Epithelial cell of esophagus (primary cell): ENCODE measurements at regions not wholly inside any gene's neighbourhood (a gene's known extent, or its start where the extent isn't known, plus 50 kb on each side); places are given as distances from the start of the nearest gene placed in this dataset.

ENCODE experiments used
- DNase-seq: peaks from one replicate; pipeline ENCODE4 v3.0.0; 2010; ENCODE audit warnings: low read depth
- H3K4me3 ChIP-seq: 2 replicates; pipeline ENCODE4 v1.5.1; 2011; ENCODE audit warnings: mild to moderate bottlenecking, low read length, control low read depth
- TF ChIP-seq, protein P1 (sequence below): IDR thresholded peaks from 2 replicates; pipeline ENCODE4 v1.5.1; 2011; ENCODE audit warnings: low read depth, mild to moderate bottlenecking, low read length, control low read depth, inconsistent platforms; ENCODE audit not compliant: insufficient read depth; ENCODE audit errors: missing control alignments

DNA sequence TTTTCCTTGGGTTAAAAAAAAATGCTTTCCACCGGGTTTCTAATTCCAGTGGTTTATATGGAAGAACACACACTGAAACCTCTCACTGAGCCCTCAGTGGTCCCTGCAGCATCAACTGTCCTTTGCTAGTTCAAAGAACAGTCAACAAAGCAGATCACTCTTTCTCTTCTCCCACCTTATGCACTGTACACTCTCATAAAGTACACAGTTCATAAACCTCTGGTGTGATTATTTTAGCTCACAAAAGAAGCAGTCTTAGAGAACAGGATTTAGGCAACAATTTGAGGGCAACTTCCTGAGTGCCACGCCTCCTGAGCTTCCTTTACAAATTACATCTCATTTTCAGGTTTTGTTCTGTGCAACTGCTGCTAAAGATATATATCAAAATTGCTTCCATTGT is 728.4 kb upstream of the GOLIM4 start:
- H3K4me3 ChIP-seq = no peak overlapping the region
- DNase-seq = no peak
- TF ChIP-seq, protein P1, sequence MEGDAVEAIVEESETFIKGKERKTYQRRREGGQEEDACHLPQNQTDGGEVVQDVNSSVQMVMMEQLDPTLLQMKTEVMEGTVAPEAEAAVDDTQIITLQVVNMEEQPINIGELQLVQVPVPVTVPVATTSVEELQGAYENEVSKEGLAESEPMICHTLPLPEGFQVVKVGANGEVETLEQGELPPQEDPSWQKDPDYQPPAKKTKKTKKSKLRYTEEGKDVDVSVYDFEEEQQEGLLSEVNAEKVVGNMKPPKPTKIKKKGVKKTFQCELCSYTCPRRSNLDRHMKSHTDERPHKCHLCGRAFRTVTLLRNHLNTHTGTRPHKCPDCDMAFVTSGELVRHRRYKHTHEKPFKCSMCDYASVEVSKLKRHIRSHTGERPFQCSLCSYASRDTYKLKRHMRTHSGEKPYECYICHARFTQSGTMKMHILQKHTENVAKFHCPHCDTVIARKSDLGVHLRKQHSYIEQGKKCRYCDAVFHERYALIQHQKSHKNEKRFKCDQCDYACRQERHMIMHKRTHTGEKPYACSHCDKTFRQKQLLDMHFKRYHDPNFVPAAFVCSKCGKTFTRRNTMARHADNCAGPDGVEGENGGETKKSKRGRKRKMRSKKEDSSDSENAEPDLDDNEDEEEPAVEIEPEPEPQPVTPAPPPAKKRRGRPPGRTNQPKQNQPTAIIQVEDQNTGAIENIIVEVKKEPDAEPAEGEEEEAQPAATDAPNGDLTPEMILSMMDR = no peak

DNA sequence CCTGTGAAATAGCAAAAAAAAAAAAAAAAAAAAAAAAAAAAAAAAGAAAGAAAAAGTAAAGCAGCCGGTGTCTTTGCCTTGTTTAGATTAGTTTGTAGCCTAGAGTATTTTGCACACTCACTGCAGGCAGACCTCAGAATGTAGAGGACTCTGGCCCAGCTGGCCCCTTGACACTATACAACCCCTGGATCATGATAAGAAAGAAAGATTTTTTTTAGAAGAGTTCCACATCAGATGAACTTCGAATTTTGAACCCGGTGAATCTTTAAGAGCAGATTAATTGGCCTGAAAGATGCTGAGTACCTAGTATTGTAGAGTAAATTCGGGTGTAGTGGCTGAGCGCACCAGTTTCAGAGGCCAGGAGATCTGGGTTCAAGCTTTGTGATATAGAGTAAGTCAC is 727.7 kb upstream of the GOLIM4 start:
- TF ChIP-seq, protein P1 = no peak
- H3K4me3 ChIP-seq = no peak overlapping the region
- DNase-seq = no peak

DNA sequence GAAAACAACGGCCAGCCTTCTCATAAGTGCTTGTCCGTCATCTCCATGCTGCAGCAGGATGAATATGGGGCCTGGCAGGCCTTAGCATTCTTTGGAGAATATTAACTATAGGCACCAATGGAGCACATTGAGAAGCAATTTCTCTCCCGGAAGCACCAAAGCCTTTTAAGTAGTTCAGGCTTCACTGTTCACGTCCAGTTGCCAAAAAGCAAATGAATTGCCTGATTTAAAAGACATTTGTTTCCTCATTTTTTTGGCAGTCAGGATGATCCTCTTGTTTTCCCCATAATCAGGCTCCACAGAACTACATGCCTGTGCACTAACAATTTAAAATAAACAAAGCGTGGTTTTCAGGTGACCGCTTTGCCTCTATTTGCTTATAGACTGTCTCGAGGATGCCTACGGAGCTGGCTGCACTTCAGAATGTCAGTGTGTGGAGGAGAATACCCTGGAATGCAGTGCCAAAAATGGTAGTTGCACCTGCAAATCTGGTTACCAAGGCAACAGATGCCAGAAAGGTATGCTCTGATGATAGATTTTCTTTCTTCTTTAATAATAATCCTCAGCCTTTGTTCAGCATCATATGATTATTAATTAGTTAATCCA is 725.2 kb upstream of the GOLIM4 start:
- DNase-seq = no peak
- no peak overlapping the region for H3K4me3 ChIP-seq
- TF ChIP-seq, protein P1 = no peak

DNA sequence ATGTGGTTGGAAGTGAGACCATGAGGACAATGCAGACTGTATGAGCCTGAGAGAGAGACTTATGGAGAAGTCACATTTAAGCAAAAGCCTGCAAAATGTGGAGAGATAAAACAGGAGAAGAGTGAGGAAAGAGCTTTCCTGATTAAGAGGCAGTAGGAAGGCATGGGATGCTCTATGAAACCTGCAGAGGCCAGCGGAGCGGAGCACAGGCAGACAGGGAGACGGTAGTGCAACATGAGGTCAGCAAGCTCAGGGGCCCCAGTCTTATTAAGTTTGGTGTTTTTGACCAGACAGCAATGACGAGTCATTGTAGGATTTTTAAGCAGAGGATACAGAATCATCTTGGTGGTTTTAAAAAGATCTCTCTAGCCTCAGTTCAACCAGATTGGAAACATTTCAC is 721.5 kb upstream of the GOLIM4 start:
- no peak overlapping the region for H3K4me3 ChIP-seq
- TF ChIP-seq, protein P1 = no peak
- no peak for DNase-seq

DNA sequence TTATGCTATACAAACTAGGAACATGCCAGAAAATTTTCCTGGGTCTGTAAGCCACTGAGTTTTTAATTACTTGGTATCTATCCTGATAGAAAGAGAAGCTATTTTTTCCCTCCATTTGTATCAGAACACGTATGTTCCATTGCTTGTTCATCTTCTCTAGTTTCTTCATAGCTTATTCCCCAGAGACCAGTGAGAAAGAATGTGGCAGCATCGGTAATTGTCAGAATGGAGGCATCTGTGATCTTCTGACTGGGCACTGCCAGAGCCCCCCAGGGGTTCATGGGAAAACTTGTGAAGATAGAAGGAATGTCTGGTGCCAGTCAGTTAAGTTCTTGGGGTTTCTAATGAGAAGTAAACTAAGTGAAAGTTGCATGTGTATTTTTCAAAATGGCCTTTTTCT is 720.2 kb upstream of the GOLIM4 start:
- TF ChIP-seq, protein P1 = no peak
- no peak overlapping the region for H3K4me3 ChIP-seq
- DNase-seq = no peak

DNA sequence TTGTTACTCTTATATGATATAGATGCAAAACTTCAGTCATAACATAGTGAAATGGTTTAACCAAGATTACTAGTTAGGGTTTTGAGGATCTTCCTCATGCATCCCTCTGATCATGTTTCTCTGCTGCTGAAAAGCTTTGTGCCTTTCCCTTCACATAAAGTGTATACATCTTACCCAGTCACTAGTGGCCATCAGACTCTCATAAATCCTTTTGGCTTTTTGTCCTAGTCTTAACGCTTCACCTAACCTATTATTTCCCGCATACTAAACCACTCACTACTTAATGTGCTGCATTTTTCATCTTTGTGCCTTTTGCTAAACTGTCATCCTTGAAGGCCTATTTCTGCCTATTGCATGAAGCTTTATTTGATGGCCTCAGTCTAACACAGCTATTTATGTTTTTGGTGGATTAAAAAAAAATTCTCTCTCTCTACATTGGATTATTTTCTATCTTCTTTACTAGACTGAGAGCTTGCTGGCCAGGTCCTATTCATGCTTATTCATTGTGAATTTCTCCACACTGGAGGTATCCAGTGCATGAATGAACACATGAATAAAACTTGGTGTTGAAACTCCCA is 717.6 kb upstream of the GOLIM4 start:
- no peak overlapping the region for H3K4me3 ChIP-seq
- TF ChIP-seq, protein P1 = no peak

DNA sequence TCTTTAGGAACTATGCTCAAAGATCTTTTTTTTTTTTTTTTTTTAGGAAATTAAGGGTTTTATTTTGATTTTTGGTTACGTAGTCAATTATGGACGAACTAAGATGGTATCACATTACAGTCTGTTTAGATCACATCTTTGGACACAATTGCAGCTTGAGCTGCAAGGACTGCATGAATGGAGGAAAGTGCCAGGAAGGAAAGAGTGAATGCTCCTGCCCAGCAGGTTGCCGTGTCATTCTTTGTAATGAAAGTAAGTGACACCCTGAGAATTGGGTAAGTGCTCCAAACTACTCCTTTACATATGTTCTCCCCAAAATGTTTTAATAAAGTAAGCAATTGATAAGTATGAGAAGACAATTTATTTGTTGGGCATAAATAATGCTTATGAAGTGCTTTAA is 716.5 kb upstream of the GOLIM4 start:
- TF ChIP-seq, protein P1 = no peak
- no peak for DNase-seq
- no peak overlapping the region for H3K4me3 ChIP-seq

More for the DNA sequence above, 717.6 kb upstream of the GOLIM4 start:
- DNase-seq = no peak
